SH-SY5Y (cell line): ENCODE measurements at regions not wholly inside any gene's neighbourhood (a gene's known extent, or its start where the extent isn't known, plus 50 kb on each side); places are given as distances from the start of the nearest gene placed in this dataset.

ENCODE experiments used
- GATA2 ChIP-seq: IDR thresholded peaks from 2 replicates; pipeline ENCODE4 v1.6.1; 2011; ENCODE audit warnings: mild to moderate bottlenecking, low read depth, low read length
- GATA3 ChIP-seq: IDR thresholded peaks from 2 replicates; pipeline ENCODE4 v1.6.1; 2011; ENCODE audit warnings: low read depth, mild to moderate bottlenecking, low read length, moderate library complexity

- TF ChIP-seq GATA2, result no peak
- no peak for TF ChIP-seq GATA3
Measured at GRCh38 chr6:28657381-28657768, 131.7 kb downstream of the GPX5 start.
